GM19397 (cell line): ENCODE measurements at regions not wholly inside any gene's neighbourhood (a gene's known extent, or its start where the extent isn't known, plus 50 kb on each side); places are given as distances from the start of the nearest gene placed in this dataset.
"Not testable (repeated sequence)": the region's sequence is repeated elsewhere in the genome, so short reads cannot be mapped to it uniquely, and the experiment has no call there.

Experiments used
- ATAC-seq: cut with Tn5 transposase; IDR thresholded peaks from one replicate; pipeline ENCODE4 v1.9.1; 2021; ENCODE audit warnings: mild to moderate bottlenecking, moderate library complexity; ENCODE audit not compliant: unreplicated experiment

- ATAC-seq = no peak
Observed at GRCh38 chr6:103001724-103002123, 1608.2 kb downstream of the GRIK2 start.

- ATAC-seq = no peak
Observed at GRCh38 chr6:103000688-103001087, 1607.2 kb downstream of the GRIK2 start.

GRCh38 chr6:102995491-102995890 is 1602.0 kb downstream of the GRIK2 start:
- ATAC-seq = no peak

- no peak for ATAC-seq
Observed at GRCh38 chr6:102994866-102995265, 1601.4 kb downstream of the GRIK2 start.

DNA sequence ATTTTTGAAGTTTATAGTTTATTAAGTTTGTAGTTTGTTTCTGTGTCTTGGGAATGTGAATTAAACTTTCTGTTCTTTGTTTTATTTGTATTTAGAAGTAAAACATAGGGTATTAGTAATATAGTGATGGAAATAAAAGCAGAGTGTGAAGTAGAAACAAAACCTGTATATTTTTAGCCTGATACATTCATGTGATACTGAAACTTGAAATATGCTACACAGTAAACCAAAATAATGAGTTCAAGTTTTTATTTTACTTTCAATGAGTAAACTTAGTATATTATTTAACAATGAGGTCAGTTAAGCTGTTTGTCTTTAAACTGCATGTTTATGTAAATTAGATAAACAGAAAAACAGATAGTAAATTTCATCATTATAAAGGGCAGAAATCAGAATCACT is 1592.6 kb downstream of the GRIK2 start:
- peak; percentile 66 for ATAC-seq

GRCh38 chr6:102984357-102984756 is 1590.8 kb downstream of the GRIK2 start:
- ATAC-seq = no peak

GRCh38 chr6:102981490-102982015 is 1588.0 kb downstream of the GRIK2 start:
- no peak for ATAC-seq

GRCh38 chr6:102980951-102981350 is 1587.4 kb downstream of the GRIK2 start:
- ATAC-seq = no peak

GRCh38 chr6:102961902-102962301 is 1568.4 kb downstream of the GRIK2 start:
- ATAC-seq = no peak

DNA sequence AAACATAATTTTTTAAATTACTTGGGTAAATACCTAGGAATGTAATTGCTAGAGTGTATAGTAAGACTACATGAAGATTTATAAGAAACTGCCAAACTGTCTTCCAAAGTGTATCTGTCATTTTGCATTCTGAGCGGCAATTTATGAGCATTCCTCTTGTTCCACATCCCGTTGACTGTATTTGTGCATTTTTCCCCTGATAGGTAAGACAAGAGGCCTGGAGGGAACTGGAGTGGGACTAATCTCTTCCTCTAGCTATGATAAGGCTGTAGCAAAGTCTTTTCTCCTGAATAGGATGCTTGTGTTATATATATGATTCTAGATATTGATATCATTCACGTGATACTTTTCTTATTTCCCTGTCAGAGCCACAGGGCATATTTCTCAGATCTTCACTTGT is 1557.5 kb downstream of the GRIK2 start:
- ATAC-seq = no peak

- ATAC-seq = no peak
Observed at GRCh38 chr6:102944475-102944874, 1551.0 kb downstream of the GRIK2 start.

DNA sequence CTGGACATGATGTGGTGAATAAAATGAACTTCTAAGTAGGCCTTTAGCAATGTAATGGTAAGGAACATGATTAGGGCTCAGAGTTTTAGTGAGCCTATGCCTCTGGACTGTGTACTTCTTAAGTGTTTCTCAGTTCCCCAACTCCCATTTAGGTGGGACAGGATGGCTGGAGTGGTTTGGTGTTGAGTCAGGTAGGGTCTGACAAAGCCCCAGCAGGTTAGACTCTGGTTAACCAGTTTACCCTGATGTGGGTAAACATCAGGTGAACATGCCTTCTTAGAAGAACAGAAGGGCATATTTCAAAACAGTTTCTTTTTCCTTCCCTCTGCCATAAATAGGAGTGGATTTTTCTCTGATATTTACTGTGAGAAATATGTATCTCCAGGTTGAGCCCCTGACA is 1548.7 kb downstream of the GRIK2 start:
- ATAC-seq = no peak

DNA sequence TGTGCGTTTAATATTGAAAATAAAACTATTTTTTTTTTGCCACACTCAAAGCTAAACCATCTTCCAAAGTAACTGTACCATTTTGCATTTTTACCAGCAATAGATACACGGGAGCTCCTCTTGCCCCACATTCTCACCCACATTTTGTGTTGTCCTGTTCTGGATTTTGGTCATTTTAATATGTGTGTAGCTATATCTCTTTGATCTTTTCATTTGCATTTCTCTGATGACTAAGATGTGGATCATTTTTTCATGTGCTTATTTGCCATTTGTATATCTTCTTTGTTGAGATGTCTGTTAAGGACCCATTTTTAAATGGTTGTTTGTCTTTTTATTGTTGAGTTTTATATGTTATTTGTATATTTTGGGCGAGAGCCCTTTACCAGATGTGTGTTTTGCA is 1543.5 kb downstream of the GRIK2 start:
- no peak for ATAC-seq

- no peak for ATAC-seq
Observed at GRCh38 chr6:102928109-102928508, 1534.6 kb downstream of the GRIK2 start.

- no peak for ATAC-seq
Observed at GRCh38 chr6:102918161-102918560, 1524.7 kb downstream of the GRIK2 start.

GRCh38 chr6:102911571-102911970 is 1518.1 kb downstream of the GRIK2 start:
- ATAC-seq = no peak

DNA sequence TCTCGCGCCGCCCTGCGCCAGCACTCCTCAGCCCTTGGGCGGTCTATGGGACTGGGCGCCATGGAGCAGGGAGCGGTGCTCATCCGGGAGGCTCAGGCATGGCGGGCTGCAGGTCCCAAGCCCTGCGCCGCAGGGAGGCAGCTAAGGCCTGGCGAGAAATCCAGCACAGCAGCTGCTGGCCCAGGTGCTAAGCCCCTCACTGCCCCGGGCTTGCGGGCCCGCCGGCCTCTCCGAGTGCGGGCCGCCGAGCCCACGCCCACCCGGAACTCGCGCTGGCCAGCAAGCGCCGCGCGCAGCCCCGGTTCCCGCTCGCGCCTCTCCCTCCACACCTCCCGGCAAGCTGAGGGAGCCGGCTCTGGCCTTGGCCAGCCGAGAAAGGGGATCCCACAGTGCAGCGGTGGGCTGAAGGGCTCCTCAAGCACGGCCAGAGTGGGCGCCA is 1517.2 kb downstream of the GRIK2 start:
- not testable (repeated sequence) for ATAC-seq

DNA sequence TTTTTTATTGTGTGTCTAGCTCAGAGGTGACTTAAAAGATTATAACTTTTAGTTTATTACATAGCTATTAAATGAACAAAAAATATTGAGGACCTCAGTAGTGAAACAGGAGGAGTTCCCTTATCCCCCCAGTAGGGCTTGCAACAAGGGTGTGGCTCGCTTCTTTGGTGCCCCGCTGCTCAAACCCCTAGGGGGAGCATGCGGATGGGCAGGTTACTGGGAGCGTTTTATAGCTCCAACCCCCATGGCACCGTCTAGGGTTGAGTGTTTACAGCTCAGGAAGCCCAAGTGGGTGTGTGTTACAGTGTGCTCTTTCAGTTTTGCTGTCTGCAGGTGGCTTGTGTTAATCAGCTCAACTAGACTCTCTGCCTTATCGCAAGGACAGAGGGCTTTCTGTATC is 1513.7 kb downstream of the GRIK2 start:
- ATAC-seq = no peak

DNA sequence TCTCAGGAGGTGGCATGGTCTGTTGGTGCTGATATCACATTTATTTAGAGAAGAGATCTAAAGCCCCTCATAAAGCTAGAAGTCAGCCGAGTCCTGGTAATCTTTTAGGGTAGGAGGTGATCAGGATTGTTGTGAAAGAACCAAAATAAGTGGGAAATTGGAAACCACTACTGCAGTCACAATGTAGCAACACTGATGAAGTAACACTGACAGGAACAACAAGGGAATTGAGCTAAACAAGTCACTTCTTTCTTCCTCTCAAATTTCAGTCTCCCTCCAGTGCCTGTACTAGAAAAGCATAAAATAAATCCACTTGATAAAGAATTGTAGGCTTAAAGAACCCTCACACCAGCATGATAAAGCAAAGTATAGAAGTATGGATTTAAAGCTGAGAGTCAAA is 1509.0 kb downstream of the GRIK2 start:
- no peak for ATAC-seq

- ATAC-seq = no peak
Observed at GRCh38 chr6:102895683-102896082, 1502.2 kb downstream of the GRIK2 start.

GRCh38 chr6:102885165-102885564 is 1491.7 kb downstream of the GRIK2 start:
- no peak for ATAC-seq

DNA sequence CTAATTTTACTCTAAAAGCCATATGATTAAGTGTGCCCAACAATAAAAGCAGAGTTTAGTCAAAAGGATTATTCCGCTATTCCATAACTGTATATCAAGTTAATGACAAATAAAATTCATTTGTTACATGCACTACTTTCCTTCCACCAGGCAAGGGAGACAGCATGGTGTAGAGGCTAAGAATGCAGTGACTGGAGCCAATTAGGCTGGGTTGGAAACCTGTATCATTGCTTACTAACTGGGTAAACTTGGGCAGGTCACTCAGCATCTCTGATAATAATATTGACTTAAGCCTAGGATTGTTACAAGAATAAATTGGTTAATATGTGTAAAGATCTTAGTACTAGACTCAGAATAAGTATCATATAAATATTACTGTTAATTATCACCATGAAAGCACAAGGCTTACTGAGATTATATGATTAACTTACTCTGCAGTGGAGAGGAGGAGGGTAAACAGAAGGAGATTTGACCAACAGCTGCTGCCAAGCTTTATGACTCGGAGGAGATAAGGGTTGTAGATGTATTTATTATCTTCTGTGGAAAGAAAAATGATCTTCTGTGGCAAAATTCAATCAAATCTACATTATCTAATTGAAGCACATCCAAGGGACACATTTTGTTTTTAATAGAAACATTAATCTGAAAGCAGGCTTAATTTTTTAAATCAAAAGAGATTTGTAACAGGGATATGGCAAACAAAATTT is 1459.9 kb downstream of the GRIK2 start:
- ATAC-seq = no peak

GRCh38 chr6:102848796-102849195 is 1455.3 kb downstream of the GRIK2 start:
- no peak for ATAC-seq
